ENCODE measurements at regions not wholly inside any gene's neighbourhood (a gene's known extent, or its start where the extent isn't known, plus 50 kb on each side); places are given as distances from the start of the nearest gene placed in this dataset.
"Not testable (repeated sequence)": the region's sequence is repeated elsewhere in the genome, so short reads cannot be mapped to it uniquely, and the experiment has no call there.

DNA sequence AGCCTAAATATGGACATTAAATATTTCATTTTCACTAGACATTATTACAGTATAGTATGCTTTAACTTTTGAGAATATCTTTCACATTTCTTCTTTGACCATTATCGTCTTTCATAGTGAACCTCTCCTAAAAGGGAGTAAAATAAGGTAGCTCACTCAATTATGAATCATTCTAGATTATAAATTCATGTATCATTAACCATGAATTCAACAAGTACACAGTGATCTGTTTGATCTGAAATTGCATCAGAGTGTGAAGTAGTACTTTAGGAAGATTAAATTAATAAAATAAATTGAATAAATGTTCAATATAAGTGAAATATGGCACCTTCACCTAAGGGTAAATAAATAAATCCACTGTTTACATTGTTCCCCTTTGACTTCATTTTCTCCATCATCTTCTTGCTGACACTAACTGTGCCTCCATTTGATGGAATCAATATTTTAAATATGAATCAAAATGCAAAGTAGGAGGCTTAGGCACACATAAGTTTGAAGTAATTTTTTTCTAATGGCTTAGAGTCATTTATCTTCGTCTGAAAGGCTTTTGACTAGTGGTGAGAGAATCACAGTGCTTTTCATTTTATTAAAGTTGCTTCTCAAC is 174.1 kb upstream of the MDFIC2 start:
- DNase-seq (ENCODE audit: low read depth), result no peak

DNA sequence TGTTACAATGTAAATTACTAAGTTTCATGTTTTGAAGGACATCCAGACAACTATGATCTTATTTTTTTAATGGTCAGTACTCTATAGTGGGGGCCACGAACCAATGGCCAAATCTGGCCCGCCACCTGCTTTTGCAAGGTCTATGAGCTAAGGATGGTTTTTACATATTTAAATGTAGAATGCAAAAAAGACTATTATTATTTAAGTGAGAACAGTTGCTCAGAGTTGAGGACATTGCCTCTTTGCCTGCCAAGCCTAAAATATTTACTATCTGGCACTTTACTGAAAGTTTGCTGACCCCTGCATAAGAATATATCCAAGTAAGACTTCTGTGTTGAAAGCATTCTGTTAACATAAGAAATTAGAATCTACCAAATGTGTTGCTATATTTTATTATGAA is 163.7 kb upstream of the MDFIC2 start:
- DNase-seq (ENCODE audit: low read depth), result no peak

DNA sequence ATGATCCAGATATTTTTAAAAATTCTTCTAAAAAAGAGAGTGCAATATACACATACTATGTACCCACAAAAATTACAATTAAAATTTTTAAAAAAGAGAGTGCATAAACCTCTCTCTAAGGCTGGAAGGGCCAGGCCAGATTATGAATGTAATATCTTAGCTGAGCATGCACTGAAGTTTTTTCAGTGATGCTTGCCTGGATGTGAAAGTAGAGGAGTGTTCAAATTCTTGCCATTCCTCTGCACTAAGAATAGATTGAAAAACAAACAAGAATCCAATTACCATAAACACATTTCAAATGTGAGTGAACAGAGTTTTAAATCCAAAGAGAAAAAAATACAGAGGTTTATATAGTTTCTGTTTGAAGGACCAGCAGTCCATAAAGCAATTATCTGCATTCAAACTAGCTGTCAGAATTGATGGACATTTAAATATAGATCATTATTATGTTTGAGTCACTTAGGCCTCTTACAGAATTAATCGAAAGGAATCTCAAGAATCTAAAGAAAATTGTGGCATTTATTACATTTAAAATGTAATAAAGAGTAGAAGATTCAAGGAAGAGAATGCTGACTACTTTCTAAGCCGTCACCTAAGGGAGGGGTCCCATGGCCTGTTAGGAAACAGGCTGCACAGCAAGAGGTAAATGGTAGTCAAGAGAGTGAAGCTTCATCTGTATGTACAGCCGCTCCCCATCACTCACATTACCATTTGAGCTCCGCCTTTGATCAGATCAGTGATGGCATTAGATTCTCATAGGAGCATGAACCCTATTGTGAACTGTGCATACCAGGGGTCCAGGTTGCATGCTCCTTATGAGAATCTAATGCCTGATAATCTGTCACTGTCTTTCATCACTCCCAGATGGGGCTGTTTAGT is 159.3 kb upstream of the MDFIC2 start:
- no peak for DNase-seq (ENCODE audit: low read depth)

DNA sequence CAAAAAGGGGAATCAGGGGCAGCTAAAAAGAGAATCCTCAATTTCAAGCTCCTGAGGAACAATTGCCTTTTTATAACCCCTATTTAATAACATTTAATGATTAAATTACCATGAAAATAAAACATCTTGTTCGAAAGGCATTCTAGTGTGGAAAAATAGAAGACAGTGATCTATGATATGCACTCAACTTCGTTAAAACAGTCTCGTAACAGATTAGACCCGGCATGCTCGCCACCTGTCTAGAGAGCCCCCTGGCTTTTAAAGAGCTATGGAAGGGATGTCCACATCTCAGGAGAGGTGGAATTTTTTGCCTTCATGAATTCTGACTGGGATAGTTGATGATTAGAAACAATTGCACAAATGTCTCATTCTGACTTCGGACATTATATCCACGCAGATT is 153.7 kb upstream of the MDFIC2 start:
- DNase-seq (ENCODE audit: low read depth), result no peak

DNA sequence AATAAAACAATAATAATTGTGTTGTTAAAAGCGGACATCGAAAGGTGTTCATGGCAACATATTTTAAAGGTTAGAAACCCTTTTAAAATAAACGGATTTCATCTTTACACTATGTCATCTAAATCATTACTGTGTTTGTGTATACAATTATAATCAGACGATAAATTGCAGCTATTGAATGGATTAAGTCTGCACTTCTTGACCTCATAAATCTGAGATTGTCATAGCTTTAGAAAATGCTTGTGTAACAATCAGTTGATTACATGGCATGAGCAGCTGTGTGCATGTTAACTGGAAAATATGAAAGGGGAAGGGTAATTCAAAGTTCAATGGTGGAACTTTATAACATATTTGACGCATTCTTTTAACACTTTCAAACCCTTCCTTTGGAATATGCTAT is 152.4 kb upstream of the MDFIC2 start:
- no peak for DNase-seq (ENCODE audit: low read depth)

DNA sequence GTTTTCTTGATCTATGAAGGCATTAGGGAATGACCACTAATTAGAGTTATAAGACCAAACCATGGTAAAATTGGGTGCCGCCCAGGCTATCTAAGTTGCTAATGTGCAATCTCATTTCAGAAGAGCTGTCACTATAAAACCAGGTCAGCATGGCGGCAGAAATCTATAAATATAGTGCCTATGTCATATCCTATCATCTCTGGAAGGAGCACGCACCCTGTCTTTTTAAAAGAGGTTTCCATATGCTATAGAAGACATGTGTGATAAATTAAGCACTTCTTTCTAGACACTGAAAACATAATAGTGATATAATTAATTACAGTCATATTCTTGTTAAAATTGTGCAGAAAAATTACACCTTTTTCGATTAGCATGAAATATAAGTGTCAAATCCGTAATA is 152.0 kb upstream of the MDFIC2 start:
- no peak for DNase-seq (ENCODE audit: low read depth)

DNA sequence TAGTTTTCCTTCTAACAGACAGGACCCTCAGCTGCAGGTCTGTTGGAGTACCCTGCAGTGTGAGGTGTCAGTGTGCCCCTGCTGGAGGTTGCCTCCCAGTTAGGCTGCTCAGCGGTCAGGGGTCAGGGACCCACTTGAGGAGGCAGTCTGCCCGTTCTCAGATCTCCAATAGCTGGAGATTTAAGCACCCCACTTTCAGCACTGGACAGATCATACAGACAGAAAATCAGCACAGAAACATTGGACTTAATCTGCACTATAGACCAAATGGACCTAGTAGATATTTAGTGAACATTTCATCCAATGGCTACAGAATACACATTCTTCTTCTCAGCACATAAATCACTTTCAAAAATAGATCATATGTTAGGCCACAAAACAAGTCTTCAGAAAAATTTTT is 137.8 kb upstream of the MDFIC2 start:
- DNase-seq (ENCODE audit: low read depth), result not testable (repeated sequence)

DNA sequence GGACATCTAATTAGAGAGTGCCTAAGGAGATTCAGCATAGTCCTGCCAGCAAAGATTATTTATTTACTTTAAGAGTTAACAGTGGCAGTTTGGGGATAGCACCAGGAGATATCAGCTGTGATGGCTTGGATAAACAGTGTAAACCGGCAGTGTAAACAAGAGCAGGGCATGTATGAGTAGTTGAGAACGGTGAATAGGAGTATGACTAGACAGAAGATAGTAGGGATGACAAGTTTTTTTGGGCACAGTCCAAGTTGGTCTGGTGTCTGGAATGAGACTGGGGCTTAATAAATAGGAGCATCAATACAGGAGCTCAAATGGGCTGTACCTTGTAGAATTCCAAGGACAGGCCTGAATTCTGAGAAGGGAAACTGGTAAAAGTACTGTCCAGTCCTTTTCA is 123.0 kb upstream of the MDFIC2 start:
- DNase-seq (ENCODE audit: low read depth), result not testable (repeated sequence)

DNA sequence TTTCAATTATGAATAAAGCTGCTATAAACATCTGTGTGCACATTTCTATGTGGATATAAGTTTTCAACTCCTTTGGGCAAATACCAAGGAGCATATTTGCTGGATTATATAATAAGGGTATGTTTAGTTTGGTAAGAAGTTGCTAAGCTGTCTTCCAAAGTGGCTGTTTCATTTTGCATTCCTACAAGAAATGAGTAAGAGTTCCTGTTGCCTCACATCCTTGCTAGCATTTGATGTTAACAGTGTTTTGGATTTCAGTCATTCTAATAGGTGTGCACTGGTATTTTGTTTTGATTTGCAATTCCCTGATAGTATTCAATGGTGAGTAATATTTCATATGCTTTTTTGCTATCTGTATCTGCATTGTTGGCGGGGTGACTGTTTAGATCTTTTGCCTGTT is 120.7 kb upstream of the MDFIC2 start:
- DNase-seq (ENCODE audit: low read depth), result no peak

DNA sequence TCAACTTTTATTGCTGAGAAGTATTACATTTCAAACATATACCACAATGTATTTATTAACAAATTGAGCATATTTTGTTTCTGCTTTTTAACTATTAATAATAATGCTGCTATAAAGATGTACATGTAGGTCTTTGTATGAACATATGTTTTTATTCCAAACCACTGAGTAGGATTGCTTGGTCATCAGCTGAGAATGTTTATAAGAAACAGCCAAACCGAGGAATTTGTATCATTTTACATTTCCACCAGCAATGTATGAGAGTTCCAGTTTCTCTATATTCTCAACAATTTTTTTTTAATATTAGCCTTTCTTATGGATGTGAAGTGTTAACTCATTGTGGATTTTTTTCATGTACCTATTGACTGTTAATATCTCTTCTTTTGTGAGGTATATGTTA is 119.5 kb upstream of the MDFIC2 start:
- DNase-seq (ENCODE audit: low read depth), result no peak

DNA sequence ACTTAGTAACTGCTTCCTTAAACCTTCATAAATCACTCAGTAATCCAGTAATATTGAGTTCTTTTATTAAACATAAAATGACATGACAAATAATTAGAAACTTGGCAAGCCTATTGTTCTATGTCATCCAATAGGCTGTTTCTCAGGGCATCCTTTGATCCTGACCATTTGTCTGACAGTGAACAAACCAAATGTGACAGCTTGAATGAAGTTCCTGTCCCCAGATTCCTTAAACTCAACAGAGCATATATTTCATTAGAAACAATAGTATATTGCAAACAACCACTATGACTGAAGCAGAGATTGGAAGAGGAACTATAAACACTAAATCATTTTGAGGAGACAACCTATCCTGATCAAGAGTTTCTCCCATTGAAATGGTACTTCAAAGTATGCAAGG is 113.6 kb upstream of the MDFIC2 start:
- no peak for DNase-seq (ENCODE audit: low read depth)

DNA sequence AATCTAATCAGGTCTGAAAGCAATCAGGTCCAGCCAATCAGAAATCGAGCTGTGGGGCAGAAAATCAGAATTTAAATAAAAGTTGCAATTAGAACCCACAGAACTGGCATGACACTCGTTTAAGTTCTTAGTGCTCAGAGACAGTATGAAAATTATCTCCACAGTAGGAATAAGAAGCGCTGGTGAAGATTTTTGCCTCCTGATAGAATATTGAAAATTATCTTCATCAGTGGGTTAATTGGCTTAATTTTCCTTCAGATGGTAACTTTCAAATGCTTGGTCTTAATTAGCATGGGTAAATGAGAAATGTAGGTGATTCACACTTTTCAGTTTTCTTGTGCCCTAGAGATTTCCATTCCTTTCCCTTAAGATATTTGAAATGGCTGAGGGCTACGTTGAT is 109.1 kb upstream of the MDFIC2 start:
- DNase-seq (ENCODE audit: low read depth), result no peak

DNA sequence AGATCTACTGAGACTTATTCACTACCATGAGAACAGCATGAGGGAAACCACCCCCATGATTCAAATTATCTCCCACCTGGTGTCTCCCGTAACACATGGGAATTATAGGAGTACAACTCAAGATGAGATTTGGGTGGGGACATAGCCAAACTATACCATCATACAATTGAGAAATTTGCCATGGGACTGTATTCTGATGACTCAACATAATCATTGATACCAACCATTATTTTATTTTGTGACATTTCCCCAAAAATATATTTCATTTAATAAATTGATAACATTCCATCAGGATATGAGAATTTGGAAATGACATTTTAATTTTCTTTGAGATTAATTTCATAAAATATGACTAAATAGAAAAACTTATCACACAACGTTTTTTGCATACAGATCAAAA is 96.6 kb upstream of the MDFIC2 start:
- no peak for DNase-seq (ENCODE audit: low read depth)

DNA sequence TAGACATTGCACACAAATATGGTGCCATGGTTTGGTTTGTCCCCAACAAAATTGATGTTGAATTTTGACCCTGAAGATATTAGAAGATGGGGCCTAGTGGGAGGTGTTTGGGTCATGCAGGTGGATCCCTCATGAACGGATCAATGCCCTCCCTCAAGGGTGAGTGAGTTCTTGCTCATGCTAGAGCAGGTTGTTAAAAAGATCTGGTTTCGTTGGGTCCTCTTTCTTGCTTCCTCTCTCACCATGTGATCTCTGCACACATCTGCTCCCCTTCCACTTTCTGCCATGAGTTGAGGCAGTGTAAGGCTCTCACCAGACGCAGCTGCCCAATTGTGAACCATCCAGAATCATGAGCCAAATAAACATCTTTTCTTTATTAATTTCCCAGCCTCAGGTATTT is 87.8 kb upstream of the MDFIC2 start:
- DNase-seq (ENCODE audit: low read depth), result no peak

DNA sequence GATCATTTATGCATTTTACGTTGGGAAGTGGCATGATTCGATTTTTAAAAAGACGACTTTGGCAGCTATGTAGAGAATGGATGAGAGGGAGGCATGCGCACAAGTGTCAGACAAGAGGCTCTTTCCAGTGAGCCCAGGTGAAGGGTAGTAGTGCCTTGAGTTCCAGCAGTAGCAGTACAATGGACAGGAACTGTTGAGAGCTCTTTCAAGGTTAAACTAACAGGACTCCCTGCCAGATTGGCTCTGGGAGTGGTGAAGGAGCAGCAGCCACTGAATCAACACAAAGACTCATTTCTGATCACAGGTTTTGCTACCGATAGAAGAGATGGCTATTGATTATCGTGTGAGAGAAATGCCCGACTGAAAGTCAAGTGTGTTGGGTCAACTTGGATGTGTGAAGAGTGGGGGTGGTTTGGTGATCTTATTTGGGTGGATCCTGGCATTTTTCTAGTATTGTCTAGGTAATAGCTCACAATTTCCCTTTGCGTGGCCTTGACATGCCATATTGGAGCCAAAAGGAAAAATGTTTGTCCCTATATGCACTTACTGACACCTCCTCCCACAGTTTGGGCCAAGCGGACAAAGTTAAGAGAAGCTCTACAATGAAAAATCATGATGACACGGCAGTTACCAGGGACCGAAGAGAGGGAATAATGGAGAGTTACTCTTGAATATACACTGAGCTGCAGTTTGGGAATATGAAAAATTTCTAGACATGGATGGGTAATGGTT is 81.6 kb upstream of the MDFIC2 start:
- no peak for DNase-seq (ENCODE audit: low read depth)

DNA sequence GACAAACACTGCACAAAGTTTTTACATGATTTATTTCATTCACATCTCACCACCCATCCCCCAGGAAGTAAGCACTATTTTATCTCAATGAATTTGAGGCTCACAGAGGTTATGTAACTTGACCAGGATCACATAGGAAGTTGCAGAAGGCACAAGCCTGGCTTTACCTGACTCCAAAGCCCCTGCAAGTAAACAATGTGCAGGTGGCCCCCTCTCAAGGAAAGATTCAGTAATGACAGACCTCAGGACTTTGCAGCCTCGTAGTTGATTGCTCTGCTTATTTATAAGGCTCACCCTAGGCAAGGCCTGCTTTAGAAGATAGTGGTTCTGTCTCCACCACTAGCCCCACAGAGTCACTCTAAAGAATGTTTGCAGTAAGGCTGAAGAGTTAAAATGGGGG is 79.8 kb upstream of the MDFIC2 start:
- no peak for DNase-seq (ENCODE audit: low read depth)

DNA sequence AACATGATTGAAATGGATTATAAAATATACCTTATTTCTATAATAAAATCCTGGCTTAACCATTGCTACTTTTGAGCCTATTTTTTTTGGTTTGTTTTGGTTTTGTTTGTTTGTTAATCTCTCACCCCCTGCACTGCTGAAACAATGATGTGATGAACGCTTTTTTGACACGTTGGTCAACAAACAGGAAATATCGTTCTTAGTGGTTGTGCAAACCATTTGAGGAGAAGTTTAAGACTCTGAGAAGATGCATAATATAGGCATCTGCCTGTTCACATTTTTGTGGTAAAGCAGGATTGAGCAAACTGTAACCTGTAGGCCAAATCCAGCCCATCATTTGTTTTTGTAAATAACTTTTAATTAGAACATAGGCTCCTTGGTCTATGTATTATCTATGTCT is 75.5 kb upstream of the MDFIC2 start:
- DNase-seq (ENCODE audit: low read depth), result no peak

DNA sequence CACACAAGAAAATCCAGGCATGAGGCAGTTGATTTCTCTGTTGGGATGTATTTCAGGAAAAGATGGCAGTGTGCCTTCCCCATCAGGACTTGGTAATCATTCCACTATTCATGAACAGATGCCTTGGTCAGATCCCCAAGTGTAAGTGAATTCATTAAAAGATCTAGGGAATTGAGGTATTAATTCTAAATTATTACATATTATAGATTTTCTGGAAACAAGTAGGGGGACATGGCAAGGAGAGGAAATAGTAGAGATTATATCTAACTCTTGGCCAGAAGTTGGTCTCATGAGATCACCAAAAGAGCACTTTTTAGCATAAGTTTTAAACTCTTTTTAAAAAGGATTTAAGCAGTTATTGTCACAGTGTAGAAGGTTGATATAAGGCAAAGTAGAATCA is 74.4 kb upstream of the MDFIC2 start:
- no peak for DNase-seq (ENCODE audit: low read depth)

DNA sequence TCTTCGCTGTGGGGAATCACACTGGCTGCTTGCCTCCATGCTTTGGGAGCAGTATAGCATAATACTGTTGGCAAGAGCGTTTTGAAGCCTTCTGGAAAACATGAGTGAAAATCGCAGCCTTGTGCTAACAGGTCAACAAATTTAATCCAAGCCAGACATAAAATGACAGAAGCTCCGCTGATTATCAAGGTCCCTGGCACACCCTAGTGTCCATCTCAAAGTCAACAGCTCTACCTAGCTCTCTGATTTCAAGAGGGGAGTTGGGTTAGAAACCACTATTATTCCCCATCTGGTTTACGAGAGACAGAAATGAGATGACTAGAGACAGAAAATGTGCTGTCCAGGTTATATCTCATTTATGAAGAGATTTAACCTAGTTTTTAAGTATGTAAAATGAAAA is 73.6 kb upstream of the MDFIC2 start:
- no peak for DNase-seq (ENCODE audit: low read depth)

DNA sequence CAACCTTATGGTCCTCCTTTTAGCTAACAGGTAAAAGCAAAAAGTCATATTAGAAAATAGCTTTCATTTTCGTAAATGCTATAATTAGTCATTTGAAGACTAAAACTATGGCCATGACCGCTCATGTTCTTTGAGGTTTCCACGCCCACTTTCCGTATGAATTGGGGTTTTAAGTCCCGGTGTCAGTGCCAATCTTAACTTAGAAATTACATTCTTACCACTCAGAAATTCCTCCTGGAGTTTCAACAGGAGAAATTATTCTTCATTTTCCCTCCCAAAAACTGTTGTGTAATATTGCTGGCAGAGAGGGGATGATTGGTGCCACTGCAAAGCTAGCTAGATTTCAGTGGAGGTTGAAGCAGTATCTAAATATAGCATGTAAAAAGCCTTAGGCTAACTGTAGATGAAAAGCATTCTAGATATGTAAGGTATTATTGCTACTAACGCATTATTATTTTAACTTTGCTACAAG is 71.0 kb upstream of the MDFIC2 start:
- DNase-seq (ENCODE audit: low read depth), result no peak

DNA sequence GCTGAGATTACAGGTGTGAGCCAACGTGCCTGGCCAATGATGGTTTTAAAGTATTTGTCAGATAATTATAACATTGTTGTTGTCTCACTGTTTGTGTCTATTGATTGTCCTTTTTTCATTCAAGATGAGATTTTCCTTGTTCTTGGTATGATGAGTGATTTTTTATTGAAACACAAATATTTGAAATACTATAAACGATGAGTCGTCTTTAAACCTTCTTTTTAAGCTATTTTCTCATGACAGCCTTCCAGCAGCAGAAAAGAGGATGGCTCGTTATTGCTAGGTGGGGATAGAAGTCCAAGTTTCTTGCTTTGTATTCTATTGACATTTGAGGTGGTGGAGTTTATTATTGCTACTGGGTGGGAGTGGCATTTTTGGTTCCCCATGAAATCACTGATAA is 61.7 kb upstream of the MDFIC2 start:
- DNase-seq (ENCODE audit: low read depth), result no peak

All from activated T-helper 9 cell treated with anti-CD3 and anti-CD28 coated beads, Interleukin-2, amount 50 U/mL, for 16 hours (primary cell).